ENCODE measurements at regions not wholly inside any gene's neighbourhood (a gene's known extent, or its start where the extent isn't known, plus 50 kb on each side); places are given as distances from the start of the nearest gene placed in this dataset.

GRCh38 chr13:31594056-31594455, 145.3 kb upstream of the RXFP2 start:
- no peaks in the 10 kb centered on the region for H3K9me3 ChIP-seq (ENCODE audit: control insufficient read depth in 4 of 4, low read length in 3 of 4)
- no peak for DNase-seq (ENCODE audit: low spot score)
- no peak overlapping the region for H3K9ac ChIP-seq (ENCODE audit: low read depth in 1 of 2, low read length in 2 of 2)
- TF ChIP-seq, protein P1, sequence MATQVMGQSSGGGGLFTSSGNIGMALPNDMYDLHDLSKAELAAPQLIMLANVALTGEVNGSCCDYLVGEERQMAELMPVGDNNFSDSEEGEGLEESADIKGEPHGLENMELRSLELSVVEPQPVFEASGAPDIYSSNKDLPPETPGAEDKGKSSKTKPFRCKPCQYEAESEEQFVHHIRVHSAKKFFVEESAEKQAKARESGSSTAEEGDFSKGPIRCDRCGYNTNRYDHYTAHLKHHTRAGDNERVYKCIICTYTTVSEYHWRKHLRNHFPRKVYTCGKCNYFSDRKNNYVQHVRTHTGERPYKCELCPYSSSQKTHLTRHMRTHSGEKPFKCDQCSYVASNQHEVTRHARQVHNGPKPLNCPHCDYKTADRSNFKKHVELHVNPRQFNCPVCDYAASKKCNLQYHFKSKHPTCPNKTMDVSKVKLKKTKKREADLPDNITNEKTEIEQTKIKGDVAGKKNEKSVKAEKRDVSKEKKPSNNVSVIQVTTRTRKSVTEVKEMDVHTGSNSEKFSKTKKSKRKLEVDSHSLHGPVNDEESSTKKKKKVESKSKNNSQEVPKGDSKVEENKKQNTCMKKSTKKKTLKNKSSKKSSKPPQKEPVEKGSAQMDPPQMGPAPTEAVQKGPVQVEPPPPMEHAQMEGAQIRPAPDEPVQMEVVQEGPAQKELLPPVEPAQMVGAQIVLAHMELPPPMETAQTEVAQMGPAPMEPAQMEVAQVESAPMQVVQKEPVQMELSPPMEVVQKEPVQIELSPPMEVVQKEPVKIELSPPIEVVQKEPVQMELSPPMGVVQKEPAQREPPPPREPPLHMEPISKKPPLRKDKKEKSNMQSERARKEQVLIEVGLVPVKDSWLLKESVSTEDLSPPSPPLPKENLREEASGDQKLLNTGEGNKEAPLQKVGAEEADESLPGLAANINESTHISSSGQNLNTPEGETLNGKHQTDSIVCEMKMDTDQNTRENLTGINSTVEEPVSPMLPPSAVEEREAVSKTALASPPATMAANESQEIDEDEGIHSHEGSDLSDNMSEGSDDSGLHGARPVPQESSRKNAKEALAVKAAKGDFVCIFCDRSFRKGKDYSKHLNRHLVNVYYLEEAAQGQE (IDR thresholded peaks at IDR 0.05), result no peak
- no peak for TF ChIP-seq HNF4G (IDR thresholded peaks at IDR 0.05)
- TF ChIP-seq RXRA (IDR thresholded peaks at IDR 0.05), result no peak
- TF ChIP-seq NR2F2 (IDR thresholded peaks at IDR 0.05), result no peak
- H3K4me1 ChIP-seq (ENCODE audit: control insufficient read depth in 4 of 4, insufficient read depth in 4 of 4, low read length in 3 of 4), result no peaks in the 10 kb centered on the region
- WGBS, result 81% methylated on average over 5 of the region's 5 CpGs
- peaks cover 0 to 7% (median 0%) of the 10 kb centered on the region in 4 donors for H3K27me3 ChIP-seq (ENCODE audit: control insufficient read depth in 4 of 4, insufficient read depth in 4 of 4, low read length in 3 of 4)
- H3K27ac ChIP-seq (ENCODE audit: low read depth in 1 of 2, low read length in 2 of 2), result no peak overlapping the region
- H3K4me3 ChIP-seq (ENCODE audit: low read depth in 1 of 3, low read length in 3 of 3), result no peak overlapping the region
- no peaks in the 10 kb centered on the region for H3K36me3 ChIP-seq (ENCODE audit: control insufficient read depth in 4 of 4, insufficient read depth in 3 of 4, low read depth in 1 of 4, low read length in 3 of 4)

- H3K4me1 ChIP-seq (ENCODE audit: control insufficient read depth in 4 of 4, insufficient read depth in 4 of 4, low read length in 3 of 4), result no peaks in the 10 kb centered on the region
- H3K36me3 ChIP-seq (ENCODE audit: control insufficient read depth in 4 of 4, insufficient read depth in 3 of 4, low read depth in 1 of 4, low read length in 3 of 4), result no peaks in the 10 kb centered on the region
- TF ChIP-seq FOXA1 (IDR thresholded peaks at IDR 0.05), result no peak
- 74% methylated on average over 2 of the region's 2 CpGs for WGBS
- no peak overlapping the region for H3K4me3 ChIP-seq (ENCODE audit: low read depth in 1 of 3, low read length in 3 of 3)
- no peak overlapping the region for H3K9ac ChIP-seq (ENCODE audit: low read depth in 1 of 2, low read length in 2 of 2)
- peaks cover 0 to under 1% (median 0%) of the 10 kb centered on the region in 4 donors for H3K27me3 ChIP-seq (ENCODE audit: control insufficient read depth in 4 of 4, insufficient read depth in 4 of 4, low read length in 3 of 4)
- no peaks in the 10 kb centered on the region for H3K9me3 ChIP-seq (ENCODE audit: control insufficient read depth in 4 of 4, low read length in 3 of 4)
- no peak overlapping the region for H3K27ac ChIP-seq (ENCODE audit: low read depth in 1 of 2, low read length in 2 of 2)
- no peak for DNase-seq (ENCODE audit: low spot score)
Measured at GRCh38 chr13:31595563-31595962, 143.8 kb upstream of the RXFP2 start.

GRCh38 chr13:31598990-31599389, 140.3 kb upstream of the RXFP2 start:
- TF ChIP-seq HNF4A (conservative IDR thresholded peaks at IDR 0.05) (no peak), SP1 (IDR thresholded peaks at IDR 0.05) (no peak), GABPA (IDR thresholded peaks at IDR 0.05 in 1 of 2, conservative IDR thresholded peaks at IDR 0.05 in 1 of 2) (no peak), TAF1 (conservative IDR thresholded peaks at IDR 0.05) (no peak), NR2F2 (IDR thresholded peaks at IDR 0.05) (no peak), HNF4G (IDR thresholded peaks at IDR 0.05) (no peak), ATF3 (IDR thresholded peaks at IDR 0.05) (no peak), FOXA1 (IDR thresholded peaks at IDR 0.05) (no peak), EGR1 (IDR thresholded peaks at IDR 0.05; ENCODE audit: low read depth in 2 of 2) (no peak), JUND (IDR thresholded peaks at IDR 0.05) (no peak), FOXA2 (IDR thresholded peaks at IDR 0.05) (no peak), MAX (IDR thresholded peaks at IDR 0.05) (no peak), RXRA (IDR thresholded peaks at IDR 0.05) (no peak)
- TF ChIP-seq, protein P2, sequence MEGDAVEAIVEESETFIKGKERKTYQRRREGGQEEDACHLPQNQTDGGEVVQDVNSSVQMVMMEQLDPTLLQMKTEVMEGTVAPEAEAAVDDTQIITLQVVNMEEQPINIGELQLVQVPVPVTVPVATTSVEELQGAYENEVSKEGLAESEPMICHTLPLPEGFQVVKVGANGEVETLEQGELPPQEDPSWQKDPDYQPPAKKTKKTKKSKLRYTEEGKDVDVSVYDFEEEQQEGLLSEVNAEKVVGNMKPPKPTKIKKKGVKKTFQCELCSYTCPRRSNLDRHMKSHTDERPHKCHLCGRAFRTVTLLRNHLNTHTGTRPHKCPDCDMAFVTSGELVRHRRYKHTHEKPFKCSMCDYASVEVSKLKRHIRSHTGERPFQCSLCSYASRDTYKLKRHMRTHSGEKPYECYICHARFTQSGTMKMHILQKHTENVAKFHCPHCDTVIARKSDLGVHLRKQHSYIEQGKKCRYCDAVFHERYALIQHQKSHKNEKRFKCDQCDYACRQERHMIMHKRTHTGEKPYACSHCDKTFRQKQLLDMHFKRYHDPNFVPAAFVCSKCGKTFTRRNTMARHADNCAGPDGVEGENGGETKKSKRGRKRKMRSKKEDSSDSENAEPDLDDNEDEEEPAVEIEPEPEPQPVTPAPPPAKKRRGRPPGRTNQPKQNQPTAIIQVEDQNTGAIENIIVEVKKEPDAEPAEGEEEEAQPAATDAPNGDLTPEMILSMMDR (IDR thresholded peaks at IDR 0.05; ENCODE audit: low read depth, low read length, missing input control), result no peak
- Histone ChIP-seq H3K27ac (ENCODE audit: low read depth in 1 of 2, low read length in 2 of 2) (no peak overlapping the region), H3K9ac (ENCODE audit: low read depth in 1 of 2, low read length in 2 of 2) (no peak overlapping the region), H3K4me3 (ENCODE audit: low read depth in 1 of 3, low read length in 3 of 3) (no peak overlapping the region), H3K36me3 (ENCODE audit: control insufficient read depth in 4 of 4, insufficient read depth in 3 of 4, low read depth in 1 of 4, low read length in 3 of 4) (no peaks in the 10 kb centered on the region), H3K4me1 (ENCODE audit: control insufficient read depth in 4 of 4, insufficient read depth in 4 of 4, low read length in 3 of 4) (no peaks in the 10 kb centered on the region), H3K9me3 (ENCODE audit: control insufficient read depth in 4 of 4, low read length in 3 of 4) (no peaks in the 10 kb centered on the region), H3K27me3 (ENCODE audit: control insufficient read depth in 4 of 4, insufficient read depth in 4 of 4, low read length in 3 of 4) (no peaks in the 10 kb centered on the region)
- WGBS, result 90% methylated on average over 3 of the region's 3 CpGs
- no peak for DNase-seq (ENCODE audit: low spot score)
